Fibroblast of lung (primary cell): ENCODE measurements at regions not wholly inside any gene's neighbourhood (a gene's known extent, or its start where the extent isn't known, plus 50 kb on each side); places are given as distances from the start of the nearest gene placed in this dataset.

ENCODE experiments used
- EZH2 ChIP-seq: IDR thresholded peaks from 2 replicates; pipeline ENCODE4 v1.5.1; 2012; ENCODE audit warnings: low read length, control low read depth, mild to moderate bottlenecking; ENCODE audit errors: missing control alignments
- TF ChIP-seq, protein P1 (sequence below), 2 donors: IDR thresholded peaks in 1 of 2; conservative IDR thresholded peaks in 1 of 2; 1 replicate in 1 of 2; 2 replicates in 1 of 2; pipeline ENCODE4 v1.5.1; 2011 to 2012; ENCODE audit warnings: low read length in 2 of 2, control low read depth in 1 of 2, inconsistent platforms in 1 of 2, low read depth in 1 of 2, mild to moderate bottlenecking in 1 of 2

DNA sequence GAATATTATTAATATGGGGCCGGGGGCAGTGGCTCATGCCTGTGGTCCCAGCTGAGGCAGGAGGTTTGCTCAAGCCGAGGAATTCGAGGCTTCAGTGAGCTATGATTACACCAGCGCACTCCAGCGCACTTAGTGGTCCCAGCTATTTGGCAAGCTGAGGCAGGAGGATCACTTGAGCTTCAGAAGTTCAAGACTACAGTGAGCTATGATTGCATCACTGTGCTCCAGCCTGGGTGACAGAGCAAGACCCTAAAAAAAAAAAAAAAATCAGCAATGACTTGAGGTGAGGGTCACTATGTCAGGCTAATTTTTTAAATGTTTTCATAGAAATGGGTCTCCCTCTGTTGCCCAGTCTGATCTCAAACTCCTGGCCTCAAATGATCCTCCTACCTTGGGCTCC is 243.4 kb downstream of the RBM19 start:
- TF ChIP-seq, protein P1, sequence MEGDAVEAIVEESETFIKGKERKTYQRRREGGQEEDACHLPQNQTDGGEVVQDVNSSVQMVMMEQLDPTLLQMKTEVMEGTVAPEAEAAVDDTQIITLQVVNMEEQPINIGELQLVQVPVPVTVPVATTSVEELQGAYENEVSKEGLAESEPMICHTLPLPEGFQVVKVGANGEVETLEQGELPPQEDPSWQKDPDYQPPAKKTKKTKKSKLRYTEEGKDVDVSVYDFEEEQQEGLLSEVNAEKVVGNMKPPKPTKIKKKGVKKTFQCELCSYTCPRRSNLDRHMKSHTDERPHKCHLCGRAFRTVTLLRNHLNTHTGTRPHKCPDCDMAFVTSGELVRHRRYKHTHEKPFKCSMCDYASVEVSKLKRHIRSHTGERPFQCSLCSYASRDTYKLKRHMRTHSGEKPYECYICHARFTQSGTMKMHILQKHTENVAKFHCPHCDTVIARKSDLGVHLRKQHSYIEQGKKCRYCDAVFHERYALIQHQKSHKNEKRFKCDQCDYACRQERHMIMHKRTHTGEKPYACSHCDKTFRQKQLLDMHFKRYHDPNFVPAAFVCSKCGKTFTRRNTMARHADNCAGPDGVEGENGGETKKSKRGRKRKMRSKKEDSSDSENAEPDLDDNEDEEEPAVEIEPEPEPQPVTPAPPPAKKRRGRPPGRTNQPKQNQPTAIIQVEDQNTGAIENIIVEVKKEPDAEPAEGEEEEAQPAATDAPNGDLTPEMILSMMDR (conservative IDR thresholded peaks at IDR 0.05 in 1 of 2, IDR thresholded peaks at IDR 0.05 in 1 of 2; ENCODE audit: low read depth in 1 of 2, low read length in 2 of 2): no peak
- no peak for TF ChIP-seq EZH2
